NCI-H524 treated with DMSO at 0.1 percent for 48 hours (cell line): ENCODE measurements at regions not wholly inside any gene's neighbourhood (a gene's known extent, or its start where the extent isn't known, plus 50 kb on each side); places are given as distances from the start of the nearest gene placed in this dataset.
A peak's percentile ranks its signal among the peaks of the same experiment; 100 is the strongest.
"Not testable (repeated sequence)": the region's sequence is repeated elsewhere in the genome, so short reads cannot be mapped to it uniquely, and the experiment has no call there.

Experiments used
- DNase-seq: peaks from one replicate; lab custom pipeline; 2025; lab: John Stamatoyannopoulos, UW

GRCh38 chr15:54840621-54841398 is 355.9 kb downstream of the RSL24D1 start:
- DNase-seq, result no peak

GRCh38 chr15:54839379-54839778 is 357.4 kb downstream of the RSL24D1 start:
- no peak for DNase-seq

GRCh38 chr15:54836052-54836795 is 360.5 kb downstream of the RSL24D1 start:
- no peak for DNase-seq

GRCh38 chr15:54829821-54830220 is 366.9 kb downstream of the RSL24D1 start:
- no peak for DNase-seq

GRCh38 chr15:54820811-54821210 is 375.9 kb downstream of the RSL24D1 start:
- DNase-seq, result no peak

- DNase-seq, result no peak
These were observed 376.6 kb downstream of the RSL24D1 start for GRCh38 chr15:54820098-54820497.

- no peak for DNase-seq
These were observed 380.3 kb downstream of the RSL24D1 start for GRCh38 chr15:54816401-54816800.

- no peak for DNase-seq
These were observed 381.2 kb downstream of the RSL24D1 start for GRCh38 chr15:54815556-54815955.

GRCh38 chr15:54812383-54812782 is 384.4 kb downstream of the RSL24D1 start:
- DNase-seq, result no peak

GRCh38 chr15:54810496-54810895 is 386.2 kb downstream of the RSL24D1 start:
- DNase-seq, result peak; percentile 4

GRCh38 chr15:54810031-54810430 is 386.7 kb downstream of the RSL24D1 start:
- no peak for DNase-seq

GRCh38 chr15:54808321-54808720 is 388.4 kb downstream of the RSL24D1 start:
- DNase-seq, result no peak

- DNase-seq, result no peak
These were observed 392.8 kb downstream of the RSL24D1 start for GRCh38 chr15:54803987-54804386.

- DNase-seq, result no peak
These were observed 393.5 kb downstream of the RSL24D1 start for GRCh38 chr15:54803134-54803808.

- no peak for DNase-seq
These were observed 404.2 kb downstream of the RSL24D1 start for GRCh38 chr15:54792526-54792925.

- DNase-seq, result no peak
These were observed 406.0 kb downstream of the RSL24D1 start for GRCh38 chr15:54790693-54791092.

GRCh38 chr15:54789376-54789775 is 407.4 kb downstream of the RSL24D1 start:
- DNase-seq, result no peak

- DNase-seq, result not testable (repeated sequence)
These were observed 415.5 kb downstream of the RSL24D1 start for GRCh38 chr15:54781220-54781619.

- DNase-seq, result no peak
These were observed 417.5 kb downstream of the RSL24D1 start for GRCh38 chr15:54779271-54779670.

GRCh38 chr15:54776410-54776809 is 420.3 kb downstream of the RSL24D1 start:
- DNase-seq, result no peak

- DNase-seq, result no peak
These were observed 424.1 kb downstream of the RSL24D1 start for GRCh38 chr15:54772663-54773062.

GRCh38 chr15:54749461-54749860 is 447.3 kb downstream of the RSL24D1 start:
- not testable (repeated sequence) for DNase-seq
